ENCODE measurements at regions not wholly inside any gene's neighbourhood (a gene's known extent, or its start where the extent isn't known, plus 50 kb on each side); places are given as distances from the start of the nearest gene placed in this dataset.
"Not testable (repeated sequence)": the region's sequence is repeated elsewhere in the genome, so short reads cannot be mapped to it uniquely, and the experiment has no call there.

DNA sequence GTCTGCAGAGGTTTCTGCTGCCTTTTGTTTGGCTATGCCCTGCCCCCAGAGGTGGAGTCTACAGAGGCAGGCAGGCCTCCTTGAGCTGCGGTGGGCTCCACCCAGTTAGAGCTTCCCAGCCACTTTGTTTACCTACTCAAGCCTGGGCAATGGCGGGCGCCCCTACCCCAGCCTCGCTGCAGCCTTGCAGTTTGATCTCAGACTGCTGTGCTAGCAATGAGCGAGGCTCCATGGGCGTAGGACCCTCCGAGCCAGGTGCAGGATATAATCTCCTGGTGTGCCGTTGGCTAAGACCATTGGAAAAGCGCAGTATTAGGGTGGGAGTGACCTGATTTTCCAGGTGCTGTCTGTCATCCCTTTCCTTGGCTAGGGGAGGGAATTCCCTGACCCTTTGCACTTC is 115.6 kb upstream of the THOC3 start:
- not testable (repeated sequence) for TF ChIP-seq EZH2phosphoT487 (IDR thresholded peaks at IDR 0.05; ENCODE audit: insufficient read depth, low read depth); EZH2 (IDR thresholded peaks at IDR 0.05; ENCODE audit: insufficient read depth, poor library complexity, severe bottlenecking)
